Body of pancreas (tissue), 4 donors: ENCODE measurements at regions not wholly inside any gene's neighbourhood (a gene's known extent, or its start where the extent isn't known, plus 50 kb on each side); places are given as distances from the start of the nearest gene placed in this dataset.

Experiments used
- ATAC-seq: fragments of 150-250 bp; one replicate; pipeline ENCODE4 v1.9.1; 2016
- DNase-seq, 4 donors: peaks; one replicate each; pipeline ENCODE4 v3.0.0-alpha.2; 2019
- H3K27ac ChIP-seq, 4 donors: fragments of 200-600 bp; sonication (generic); 1 replicate in 3 of 4; 2 replicates in 1 of 4; pipeline versions ENCODE4 v1.5.1 to v1.6.1; 2016 to 2019; ENCODE audit warnings: mild to moderate bottlenecking in 1 of 4, mixed read lengths in 1 of 4, moderate library complexity in 1 of 4
- H3K27me3 ChIP-seq, 2 donors: fragments of 200-600 bp; sonication (generic); one replicate each; pipeline ENCODE4 v1.6.0; 2016; ENCODE audit warnings: mild to moderate bottlenecking in 1 of 2
- H3K36me3 ChIP-seq, 2 donors: fragments of 200-600 bp; sonication (generic); replicated peaks in 1 of 2; 2 replicates each; pipeline ENCODE4 v1.5.1; 2016; ENCODE audit warnings: low read depth in 2 of 2; ENCODE audit not compliant: insufficient read depth in 1 of 2
- H3K4me1 ChIP-seq: fragments of 200-600 bp; sonication (generic); one replicate; pipeline ENCODE4 v1.6.0; 2016
- H3K4me3 ChIP-seq, 2 donors: fragments of 200-600 bp; sonication (generic); 1 replicate in 1 of 2; 2 replicates in 1 of 2; pipeline ENCODE4 v1.5.1; 2016 to 2019
- H3K9me3 ChIP-seq, 3 donors: fragments of 200-600 bp; sonication (generic); 1 replicate in 2 of 3; 2 replicates in 1 of 3; pipeline ENCODE4 v1.5.1; 2016
- POLR2A ChIP-seq, 3 donors: fragments of 450-650 bp; IDR thresholded peaks; one replicate each; pipeline ENCODE4 v1.6.1; 2016; ENCODE audit warnings: antibody characterized with exemption in 3 of 3, mild to moderate bottlenecking in 2 of 3
- WGBS, 2 donors: methylation state at CpG; one replicate each; pipeline ENCODE4 v1.1.5; 2017; 5-methylcytosine and 5-hydroxymethylcytosine counted together
- intact Hi-C: fragments of 100-400 bp; cut with DNase I; formaldehyde crosslinking; loops from one replicate; pipeline ENCODE4 v1.15.1; 2023
- TF ChIP-seq, protein P1 (sequence below), 7 experiments: fragments of 450-650 bp in 4 of 7; fragments of 200-600 bp in 3 of 7; sonication (generic) in 3 of 7; IDR thresholded peaks; one replicate each; pipeline ENCODE4 v1.5.1; 2016 to 2019; ENCODE audit warnings: antibody characterized with exemption in 7 of 7

DNA sequence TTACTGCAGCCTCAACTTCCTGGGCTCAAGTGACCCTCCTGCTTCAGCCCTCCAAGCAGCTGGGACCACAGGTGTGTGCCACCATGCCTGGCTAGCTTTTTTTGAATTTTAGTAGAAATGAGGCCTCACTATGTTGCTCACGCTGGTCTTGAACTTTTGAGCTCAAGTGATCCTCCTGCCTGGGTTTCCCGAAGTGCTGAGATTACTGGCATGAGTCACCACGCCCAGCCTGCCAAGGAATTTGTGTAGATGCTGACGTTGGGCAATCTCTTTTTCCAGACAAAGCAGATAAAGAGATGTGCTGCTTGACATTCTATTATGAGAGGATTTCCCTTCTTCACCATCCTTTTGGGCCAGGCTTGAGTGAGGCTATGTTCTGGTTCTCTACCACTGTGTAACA, 254.5 kb upstream of the RPS6KA3 start:
- Histone ChIP-seq H3K27ac (no peak overlapping the region), H3K36me3 (no peaks in the 10 kb centered on the region), H3K27me3 (no peaks in the 10 kb centered on the region), H3K4me1 (no peaks in the 10 kb centered on the region), H3K4me3 (no peak overlapping the region), H3K9me3 (no peaks in the 10 kb centered on the region)
- intact Hi-C loops = no loop called here
- DNase-seq (no peak), ATAC-seq (no peak)
- TF ChIP-seq, protein P1, sequence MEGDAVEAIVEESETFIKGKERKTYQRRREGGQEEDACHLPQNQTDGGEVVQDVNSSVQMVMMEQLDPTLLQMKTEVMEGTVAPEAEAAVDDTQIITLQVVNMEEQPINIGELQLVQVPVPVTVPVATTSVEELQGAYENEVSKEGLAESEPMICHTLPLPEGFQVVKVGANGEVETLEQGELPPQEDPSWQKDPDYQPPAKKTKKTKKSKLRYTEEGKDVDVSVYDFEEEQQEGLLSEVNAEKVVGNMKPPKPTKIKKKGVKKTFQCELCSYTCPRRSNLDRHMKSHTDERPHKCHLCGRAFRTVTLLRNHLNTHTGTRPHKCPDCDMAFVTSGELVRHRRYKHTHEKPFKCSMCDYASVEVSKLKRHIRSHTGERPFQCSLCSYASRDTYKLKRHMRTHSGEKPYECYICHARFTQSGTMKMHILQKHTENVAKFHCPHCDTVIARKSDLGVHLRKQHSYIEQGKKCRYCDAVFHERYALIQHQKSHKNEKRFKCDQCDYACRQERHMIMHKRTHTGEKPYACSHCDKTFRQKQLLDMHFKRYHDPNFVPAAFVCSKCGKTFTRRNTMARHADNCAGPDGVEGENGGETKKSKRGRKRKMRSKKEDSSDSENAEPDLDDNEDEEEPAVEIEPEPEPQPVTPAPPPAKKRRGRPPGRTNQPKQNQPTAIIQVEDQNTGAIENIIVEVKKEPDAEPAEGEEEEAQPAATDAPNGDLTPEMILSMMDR (IDR thresholded peaks at IDR 0.05) = no peak
- TF ChIP-seq POLR2A (IDR thresholded peaks at IDR 0.05) = no peak
- 64 to 71% methylated on average over 4 of the region's 4 CpGs for WGBS, 2 donors

GRCh38 chrX:20519826-20520225, 253.1 kb upstream of the RPS6KA3 start:
- intact Hi-C loops = no loop called here
- no peak for ATAC-seq
- WGBS, 2 donors = 80 to 84% methylated on average over 5 of the region's 5 CpGs

DNA sequence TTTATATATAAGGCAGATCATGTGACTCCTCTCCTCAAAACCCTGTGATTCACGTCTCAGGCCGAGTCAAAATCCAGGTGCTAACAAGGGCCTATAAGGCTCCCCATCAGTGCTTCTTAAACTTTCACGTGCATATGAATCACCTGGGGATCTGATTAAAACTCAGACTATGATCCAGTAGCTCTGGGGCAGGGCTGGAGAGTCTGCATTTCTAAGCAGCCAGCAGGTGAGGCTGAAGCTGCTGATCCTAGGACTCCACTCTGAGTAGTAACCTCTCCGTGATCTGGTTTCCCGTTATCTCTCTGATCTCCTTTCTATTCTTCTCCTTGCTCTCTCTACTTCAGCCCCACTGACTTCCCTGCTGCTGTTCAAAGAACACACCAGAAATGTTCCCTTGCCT, 252.4 kb upstream of the RPS6KA3 start:
- Histone ChIP-seq H3K4me3 (no peak overlapping the region), H3K27ac (no peak overlapping the region), H3K36me3 (no peaks in the 10 kb centered on the region), H3K27me3 (no peaks in the 10 kb centered on the region), H3K4me1 (no peaks in the 10 kb centered on the region), H3K9me3 (no peaks in the 10 kb centered on the region)
- WGBS, 2 donors = 31 to 51% methylated on average over 3 to 5 of the region's 5 CpGs
- TF ChIP-seq, protein P1 (IDR thresholded peaks at IDR 0.05) = no peak
- no peak for TF ChIP-seq POLR2A (IDR thresholded peaks at IDR 0.05)
- DNase-seq = no peak
- intact Hi-C loops = no loop called here
- no peak for ATAC-seq

More at GRCh38 chrX:20519826-20520225, 253.1 kb upstream of the RPS6KA3 start:
- Histone ChIP-seq H3K27me3 (no peaks in the 10 kb centered on the region), H3K27ac (no peak overlapping the region), H3K9me3 (no peaks in the 10 kb centered on the region), H3K36me3 (no peaks in the 10 kb centered on the region), H3K4me1 (no peaks in the 10 kb centered on the region), H3K4me3 (no peak overlapping the region)
- DNase-seq = no peak
- TF ChIP-seq, protein P1 (IDR thresholded peaks at IDR 0.05) = no peak
- TF ChIP-seq POLR2A (IDR thresholded peaks at IDR 0.05) = no peak

GRCh38 chrX:20517565-20517964, 250.9 kb upstream of the RPS6KA3 start:
- WGBS, 2 donors = 7 to 33% methylated on average over 1 of the region's 1 CpG
- TF ChIP-seq, protein P1 (IDR thresholded peaks at IDR 0.05) = no peak
- TF ChIP-seq POLR2A (IDR thresholded peaks at IDR 0.05) = no peak
- ATAC-seq = no peak
- intact Hi-C loops = no loop called here
- no peak for DNase-seq
- no peaks in the 10 kb centered on the region for H3K27me3 ChIP-seq
- no peaks in the 10 kb centered on the region for H3K4me1 ChIP-seq
- H3K9me3 ChIP-seq = no peaks in the 10 kb centered on the region
- no peak overlapping the region for H3K4me3 ChIP-seq
- H3K36me3 ChIP-seq = no peaks in the 10 kb centered on the region
- no peak overlapping the region for H3K27ac ChIP-seq

DNA sequence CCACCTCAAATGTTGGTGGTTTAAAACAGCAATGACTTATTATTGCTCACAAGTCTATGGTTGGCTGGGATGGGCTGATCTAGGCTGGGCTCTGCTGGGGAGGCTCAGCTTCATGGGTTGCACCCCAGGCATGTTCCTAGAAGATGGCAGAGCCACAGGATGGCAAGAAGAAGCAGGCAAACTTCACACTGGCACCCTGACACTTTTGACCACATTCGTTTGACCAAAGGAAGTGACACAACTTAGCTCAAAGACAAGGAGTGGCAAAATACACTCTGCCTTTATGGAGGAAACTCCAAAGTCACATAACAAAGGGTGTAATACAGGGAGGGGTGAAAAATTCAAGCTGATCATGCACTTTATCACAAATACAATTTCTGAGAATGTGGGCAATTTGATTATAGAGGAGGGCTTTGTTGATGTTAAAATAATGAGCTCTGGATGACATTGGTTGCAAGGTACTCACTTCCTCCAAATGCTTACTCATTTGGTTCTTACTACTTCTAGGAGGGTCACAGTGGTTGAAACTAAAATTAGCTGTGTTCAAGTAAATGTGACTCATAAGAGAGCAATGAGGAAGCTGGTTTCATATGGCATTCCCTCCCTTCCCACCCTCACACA, 249.2 kb upstream of the RPS6KA3 start:
- Histone ChIP-seq H3K4me3 (no peak overlapping the region), H3K36me3 (no peaks in the 10 kb centered on the region), H3K27me3 (no peaks in the 10 kb centered on the region), H3K27ac (peak overlapping the region in 2 of 4 donors; percentile 53 to 55), H3K9me3 (no peaks in the 10 kb centered on the region), H3K4me1 (no peaks in the 10 kb centered on the region)
- intact Hi-C loops = no loop called here
- DNase-seq = peak in 1 of 4 donors; percentile 5
- WGBS, 2 donors = 43 to 56% methylated on average over 1 of the region's 1 CpG
- ATAC-seq = peak; percentile 75
- no peak for TF ChIP-seq POLR2A (IDR thresholded peaks at IDR 0.05)
- TF ChIP-seq, protein P1 (IDR thresholded peaks at IDR 0.05) = no peak
